GM23338 (cell line): ENCODE measurements at regions not wholly inside any gene's neighbourhood (a gene's known extent, or its start where the extent isn't known, plus 50 kb on each side); places are given as distances from the start of the nearest gene placed in this dataset.

Source experiments
- ATAC-seq: fragments of 200-7000 bp; cut with Tn5 transposase; 3 replicates; pipeline ENCODE4 v1.9.1; 2020
- DNase-seq: peaks from one replicate; pipeline ENCODE4 v3.0.0-alpha.2; 2015; ENCODE audit warnings: low spot score
- H2AFZ ChIP-seq: fragments of 200-600 bp; sonication (generic); 2 replicates; pipeline ENCODE4 v1.8.0; 2016; ENCODE audit warnings: antibody characterized with exemption, mild to moderate bottlenecking, moderate library complexity
- H3F3A ChIP-seq: fragments of 200-600 bp; sonication (generic); replicated peaks from 2 replicates; pipeline ENCODE4 v1.8.0; 2017; ENCODE audit warnings: antibody characterized with exemption, mixed run types, low read depth
- H3K27ac ChIP-seq: fragments of 200-600 bp; sonication (generic); 2 replicates; pipeline ENCODE4 v1.6.1; 2016; ENCODE audit warnings: low read depth
- H3K27me3 ChIP-seq: fragments of 200-600 bp; sonication (generic); 2 replicates; pipeline ENCODE4 v1.8.0; 2016; ENCODE audit warnings: mild to moderate bottlenecking, mixed run types, moderate library complexity; ENCODE audit not compliant: insufficient read depth
- H3K36me3 ChIP-seq: fragments of 200-600 bp; sonication (generic); 2 replicates; pipeline ENCODE4 v1.8.0; 2016; ENCODE audit warnings: mild to moderate bottlenecking; ENCODE audit not compliant: insufficient read depth
- H3K4me1 ChIP-seq: fragments of 200-600 bp; sonication (generic); 2 replicates; pipeline ENCODE4 v1.8.0; 2016; ENCODE audit warnings: mild to moderate bottlenecking, moderate library complexity; ENCODE audit not compliant: insufficient read depth
- H3K4me2 ChIP-seq: fragments of 200-600 bp; sonication (generic); 2 replicates; pipeline ENCODE4 v1.7.1; 2017; ENCODE audit warnings: mixed run types
- H3K4me3 ChIP-seq: fragments of 200-600 bp; sonication (generic); 2 replicates; pipeline ENCODE4 v1.6.1; 2016; ENCODE audit warnings: mixed run types
- H3K79me2 ChIP-seq: fragments of 200-600 bp; sonication (generic); replicated peaks from 2 replicates; pipeline ENCODE4 v1.8.0; 2017; ENCODE audit warnings: mild to moderate bottlenecking; ENCODE audit not compliant: insufficient read depth
- H3K9me2 ChIP-seq: fragments of 200-600 bp; sonication (generic); 2 replicates; pipeline ENCODE4 v1.8.0; 2017; ENCODE audit not compliant: insufficient read depth
- H4K20me1 ChIP-seq: fragments of 200-600 bp; sonication (generic); replicated peaks from 2 replicates; pipeline ENCODE4 v1.8.0; 2017; ENCODE audit warnings: mild to moderate bottlenecking; ENCODE audit not compliant: insufficient read depth
- H3K27ac Mint-ChIP-seq: 2 replicates; pipeline ENCODE4 v1.8.0; 2020; ENCODE audit warnings: inconsistent platforms, mild to moderate bottlenecking, moderate library complexity, mixed read lengths
- H3K27me3 Mint-ChIP-seq: 3 replicates; pipeline ENCODE4 v1.8.0; 2022; ENCODE audit warnings: low read depth, mild to moderate bottlenecking, moderate library complexity, mixed read lengths, inconsistent platforms; ENCODE audit not compliant: insufficient read depth, poor library complexity
- H3K36me3 Mint-ChIP-seq: 3 replicates; pipeline ENCODE4 v1.8.0; 2021; ENCODE audit warnings: low read depth, mild to moderate bottlenecking, inconsistent platforms, moderate library complexity, mixed read lengths
- H3K4me1 Mint-ChIP-seq: 3 replicates; pipeline ENCODE4 v1.8.0; 2020; ENCODE audit warnings: mild to moderate bottlenecking, inconsistent platforms, mixed read lengths
- H3K4me3 Mint-ChIP-seq: 3 replicates; pipeline ENCODE4 v1.8.0; 2021; ENCODE audit warnings: moderate library complexity, mild to moderate bottlenecking, inconsistent platforms, mixed read lengths
- H3K9me3 Mint-ChIP-seq: 3 replicates; pipeline ENCODE4 v1.8.0; 2020; ENCODE audit warnings: moderate library complexity, mild to moderate bottlenecking, inconsistent platforms, mixed read lengths
- CREB1 ChIP-seq: fragments of 250-450 bp; sonication (Bioruptor Pico); IDR thresholded peaks from 2 replicates; pipeline ENCODE4 v1.5.0; 2020; ENCODE audit warnings: low read depth, mild to moderate bottlenecking, moderate library complexity
- EZH2 ChIP-seq: fragments of 200-600 bp; sonication (generic); IDR thresholded peaks from one replicate; pipeline ENCODE4 v1.8.0; 2017; ENCODE audit warnings: antibody characterized with exemption, mild to moderate bottlenecking, low read depth; ENCODE audit not compliant: unreplicated experiment
- JUNB ChIP-seq: IDR thresholded peaks from one replicate; pipeline ENCODE4 v1.6.1; 2016; ENCODE audit warnings: antibody characterized with exemption; ENCODE audit not compliant: unreplicated experiment
- ZNF331 ChIP-seq: fragments of 250-450 bp; sonication (Bioruptor Pico); IDR thresholded peaks from 2 replicates; pipeline ENCODE4 v1.5.0; 2020; ENCODE audit warnings: low read depth, mild to moderate bottlenecking, moderate library complexity
- TF ChIP-seq, protein P1 (sequence below): IDR thresholded peaks from 2 replicates; pipeline ENCODE4 v1.6.1; 2016; ENCODE audit warnings: antibody characterized with exemption
- TF ChIP-seq, protein P2 (sequence below): fragments of 250-450 bp; sonication (Bioruptor Pico); IDR thresholded peaks from 2 replicates; pipeline ENCODE4 v1.5.0; 2020; ENCODE audit warnings: mild to moderate bottlenecking, moderate library complexity
- TF ChIP-seq, protein P3 (sequence below): IDR thresholded peaks from one replicate; pipeline ENCODE4 v1.6.1; 2018; ENCODE audit warnings: antibody characterized with exemption; ENCODE audit not compliant: unreplicated experiment

DNA sequence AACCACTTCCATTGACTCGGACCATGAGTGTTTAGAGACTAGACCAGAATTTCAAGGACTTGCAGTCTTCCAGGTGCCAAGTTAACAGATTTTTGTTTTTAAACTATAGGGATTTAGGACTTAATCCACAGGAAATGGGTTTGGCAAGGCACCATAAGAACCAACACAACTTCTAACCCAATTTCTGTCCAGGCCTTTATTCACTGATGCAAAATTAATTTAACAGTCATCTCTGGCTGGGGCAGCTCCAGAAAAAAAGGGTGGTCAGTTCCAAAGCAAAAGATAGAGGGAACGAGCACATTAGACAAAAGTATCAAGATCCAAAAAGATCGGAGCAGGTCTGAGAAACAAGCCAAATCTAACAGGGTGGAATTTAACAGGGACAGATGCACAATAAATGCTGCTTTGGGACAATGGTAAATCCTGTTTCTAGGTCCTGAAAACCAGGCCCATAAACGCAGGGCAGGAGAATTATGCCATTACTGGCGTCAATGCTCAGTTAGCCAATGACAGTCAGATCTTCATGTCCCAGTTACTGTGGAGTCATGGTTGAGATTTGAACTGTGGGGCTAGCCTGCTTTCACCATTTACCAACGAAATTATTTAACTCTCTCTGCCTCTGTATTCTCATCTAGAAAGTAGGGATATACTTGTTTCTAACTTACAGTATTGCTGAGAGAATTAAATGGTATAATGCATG is 590.8 kb upstream of the BRINP1 start (continued):
- TF ChIP-seq, protein P1, sequence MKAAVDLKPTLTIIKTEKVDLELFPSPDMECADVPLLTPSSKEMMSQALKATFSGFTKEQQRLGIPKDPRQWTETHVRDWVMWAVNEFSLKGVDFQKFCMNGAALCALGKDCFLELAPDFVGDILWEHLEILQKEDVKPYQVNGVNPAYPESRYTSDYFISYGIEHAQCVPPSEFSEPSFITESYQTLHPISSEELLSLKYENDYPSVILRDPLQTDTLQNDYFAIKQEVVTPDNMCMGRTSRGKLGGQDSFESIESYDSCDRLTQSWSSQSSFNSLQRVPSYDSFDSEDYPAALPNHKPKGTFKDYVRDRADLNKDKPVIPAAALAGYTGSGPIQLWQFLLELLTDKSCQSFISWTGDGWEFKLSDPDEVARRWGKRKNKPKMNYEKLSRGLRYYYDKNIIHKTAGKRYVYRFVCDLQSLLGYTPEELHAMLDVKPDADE, result no peak
- TF ChIP-seq JUNB, result no peak
- TF ChIP-seq EZH2, result no peak
- TF ChIP-seq, protein P2, sequence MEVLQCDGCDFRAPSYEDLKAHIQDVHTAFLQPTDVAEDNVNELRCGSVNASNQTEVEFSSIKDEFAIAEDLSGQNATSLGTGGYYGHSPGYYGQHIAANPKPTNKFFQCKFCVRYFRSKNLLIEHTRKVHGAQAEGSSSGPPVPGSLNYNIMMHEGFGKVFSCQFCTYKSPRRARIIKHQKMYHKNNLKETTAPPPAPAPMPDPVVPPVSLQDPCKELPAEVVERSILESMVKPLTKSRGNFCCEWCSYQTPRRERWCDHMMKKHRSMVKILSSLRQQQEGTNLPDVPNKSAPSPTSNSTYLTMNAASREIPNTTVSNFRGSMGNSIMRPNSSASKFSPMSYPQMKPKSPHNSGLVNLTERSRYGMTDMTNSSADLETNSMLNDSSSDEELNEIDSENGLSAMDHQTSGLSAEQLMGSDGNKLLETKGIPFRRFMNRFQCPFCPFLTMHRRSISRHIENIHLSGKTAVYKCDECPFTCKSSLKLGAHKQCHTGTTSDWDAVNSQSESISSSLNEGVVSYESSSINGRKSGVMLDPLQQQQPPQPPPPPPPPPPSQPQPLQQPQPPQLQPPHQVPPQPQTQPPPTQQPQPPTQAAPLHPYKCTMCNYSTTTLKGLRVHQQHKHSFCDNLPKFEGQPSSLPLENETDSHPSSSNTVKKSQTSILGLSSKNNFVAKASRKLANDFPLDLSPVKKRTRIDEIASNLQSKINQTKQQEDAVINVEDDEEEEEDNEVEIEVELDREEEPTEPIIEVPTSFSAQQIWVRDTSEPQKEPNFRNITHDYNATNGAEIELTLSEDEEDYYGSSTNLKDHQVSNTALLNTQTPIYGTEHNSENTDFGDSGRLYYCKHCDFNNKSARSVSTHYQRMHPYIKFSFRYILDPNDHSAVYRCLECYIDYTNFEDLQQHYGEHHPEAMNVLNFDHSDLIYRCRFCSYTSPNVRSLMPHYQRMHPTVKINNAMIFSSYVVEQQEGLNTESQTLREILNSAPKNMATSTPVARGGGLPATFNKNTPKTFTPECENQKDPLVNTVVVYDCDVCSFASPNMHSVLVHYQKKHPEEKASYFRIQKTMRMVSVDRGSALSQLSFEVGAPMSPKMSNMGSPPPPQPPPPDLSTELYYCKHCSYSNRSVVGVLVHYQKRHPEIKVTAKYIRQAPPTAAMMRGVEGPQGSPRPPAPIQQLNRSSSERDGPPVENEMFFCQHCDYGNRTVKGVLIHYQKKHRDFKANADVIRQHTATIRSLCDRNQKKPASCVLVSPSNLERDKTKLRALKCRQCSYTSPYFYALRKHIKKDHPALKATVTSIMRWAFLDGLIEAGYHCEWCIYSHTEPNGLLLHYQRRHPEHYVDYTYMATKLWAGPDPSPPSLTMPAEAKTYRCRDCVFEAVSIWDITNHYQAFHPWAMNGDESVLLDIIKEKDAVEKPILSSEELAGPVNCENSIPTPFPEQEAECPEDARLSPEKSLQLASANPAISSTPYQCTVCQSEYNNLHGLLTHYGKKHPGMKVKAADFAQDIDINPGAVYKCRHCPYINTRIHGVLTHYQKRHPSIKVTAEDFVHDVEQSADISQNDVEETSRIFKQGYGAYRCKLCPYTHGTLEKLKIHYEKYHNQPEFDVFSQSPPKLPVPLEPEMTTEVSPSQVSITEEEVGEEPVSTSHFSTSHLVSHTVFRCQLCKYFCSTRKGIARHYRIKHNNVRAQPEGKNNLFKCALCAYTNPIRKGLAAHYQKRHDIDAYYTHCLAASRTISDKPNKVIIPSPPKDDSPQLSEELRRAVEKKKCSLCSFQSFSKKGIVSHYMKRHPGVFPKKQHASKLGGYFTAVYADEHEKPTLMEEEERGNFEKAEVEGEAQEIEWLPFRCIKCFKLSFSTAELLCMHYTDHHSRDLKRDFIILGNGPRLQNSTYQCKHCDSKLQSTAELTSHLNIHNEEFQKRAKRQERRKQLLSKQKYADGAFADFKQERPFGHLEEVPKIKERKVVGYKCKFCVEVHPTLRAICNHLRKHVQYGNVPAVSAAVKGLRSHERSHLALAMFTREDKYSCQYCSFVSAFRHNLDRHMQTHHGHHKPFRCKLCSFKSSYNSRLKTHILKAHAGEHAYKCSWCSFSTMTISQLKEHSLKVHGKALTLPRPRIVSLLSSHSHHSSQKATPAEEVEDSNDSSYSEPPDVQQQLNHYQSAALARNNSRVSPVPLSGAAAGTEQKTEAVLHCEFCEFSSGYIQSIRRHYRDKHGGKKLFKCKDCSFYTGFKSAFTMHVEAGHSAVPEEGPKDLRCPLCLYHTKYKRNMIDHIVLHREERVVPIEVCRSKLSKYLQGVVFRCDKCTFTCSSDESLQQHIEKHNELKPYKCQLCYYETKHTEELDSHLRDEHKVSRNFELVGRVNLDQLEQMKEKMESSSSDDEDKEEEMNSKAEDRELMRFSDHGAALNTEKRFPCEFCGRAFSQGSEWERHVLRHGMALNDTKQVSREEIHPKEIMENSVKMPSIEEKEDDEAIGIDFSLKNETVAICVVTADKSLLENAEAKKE (CRISPR knock-in tag), result no peak

DNA sequence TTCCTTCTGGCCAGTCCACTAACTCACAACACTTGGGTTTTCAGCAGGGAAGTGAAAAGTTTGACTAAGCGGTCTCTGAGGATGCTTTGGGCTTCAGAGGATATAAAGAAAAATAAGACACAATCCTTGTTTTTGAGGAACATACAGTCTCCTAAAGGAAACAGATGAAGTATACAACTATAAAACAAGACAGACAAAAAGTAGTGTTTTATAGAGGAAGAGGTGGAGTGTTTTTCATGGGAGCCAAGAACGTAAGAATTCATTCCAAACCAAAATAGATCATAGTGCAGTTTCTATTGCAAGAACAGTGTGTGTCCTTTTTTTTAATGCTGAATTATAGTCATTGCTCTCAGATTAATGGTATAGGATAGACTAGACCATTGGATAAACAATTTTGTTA is 586.9 kb upstream of the BRINP1 start:
- no peak overlapping the region for H3K4me2 ChIP-seq
- H3K4me3 Mint-ChIP-seq, result no peak overlapping the region
- no peaks in the 10 kb centered on the region for H3K27me3 ChIP-seq
- TF ChIP-seq, protein P3, sequence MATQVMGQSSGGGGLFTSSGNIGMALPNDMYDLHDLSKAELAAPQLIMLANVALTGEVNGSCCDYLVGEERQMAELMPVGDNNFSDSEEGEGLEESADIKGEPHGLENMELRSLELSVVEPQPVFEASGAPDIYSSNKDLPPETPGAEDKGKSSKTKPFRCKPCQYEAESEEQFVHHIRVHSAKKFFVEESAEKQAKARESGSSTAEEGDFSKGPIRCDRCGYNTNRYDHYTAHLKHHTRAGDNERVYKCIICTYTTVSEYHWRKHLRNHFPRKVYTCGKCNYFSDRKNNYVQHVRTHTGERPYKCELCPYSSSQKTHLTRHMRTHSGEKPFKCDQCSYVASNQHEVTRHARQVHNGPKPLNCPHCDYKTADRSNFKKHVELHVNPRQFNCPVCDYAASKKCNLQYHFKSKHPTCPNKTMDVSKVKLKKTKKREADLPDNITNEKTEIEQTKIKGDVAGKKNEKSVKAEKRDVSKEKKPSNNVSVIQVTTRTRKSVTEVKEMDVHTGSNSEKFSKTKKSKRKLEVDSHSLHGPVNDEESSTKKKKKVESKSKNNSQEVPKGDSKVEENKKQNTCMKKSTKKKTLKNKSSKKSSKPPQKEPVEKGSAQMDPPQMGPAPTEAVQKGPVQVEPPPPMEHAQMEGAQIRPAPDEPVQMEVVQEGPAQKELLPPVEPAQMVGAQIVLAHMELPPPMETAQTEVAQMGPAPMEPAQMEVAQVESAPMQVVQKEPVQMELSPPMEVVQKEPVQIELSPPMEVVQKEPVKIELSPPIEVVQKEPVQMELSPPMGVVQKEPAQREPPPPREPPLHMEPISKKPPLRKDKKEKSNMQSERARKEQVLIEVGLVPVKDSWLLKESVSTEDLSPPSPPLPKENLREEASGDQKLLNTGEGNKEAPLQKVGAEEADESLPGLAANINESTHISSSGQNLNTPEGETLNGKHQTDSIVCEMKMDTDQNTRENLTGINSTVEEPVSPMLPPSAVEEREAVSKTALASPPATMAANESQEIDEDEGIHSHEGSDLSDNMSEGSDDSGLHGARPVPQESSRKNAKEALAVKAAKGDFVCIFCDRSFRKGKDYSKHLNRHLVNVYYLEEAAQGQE, result no peak
- TF ChIP-seq ZNF331 (CRISPR knock-in tag) (no peak), CREB1 (no peak)

More for the DNA sequence above, 586.9 kb upstream of the BRINP1 start:
- no peaks in the 10 kb centered on the region for H3K9me3 Mint-ChIP-seq
- H3K27me3 Mint-ChIP-seq, result no peaks in the 10 kb centered on the region
- Histone ChIP-seq H3K9me2 (no peaks in the 10 kb centered on the region), H3K27ac (no peak overlapping the region), H3K79me2 (no peaks in the 10 kb centered on the region), H3K4me3 (no peak overlapping the region), H3K36me3 (no peaks in the 10 kb centered on the region; the same call in 1 of the 2 replicates), H4K20me1 (no peaks in the 10 kb centered on the region), H2AFZ (no peak overlapping the region), H3F3A (no peaks in the 10 kb centered on the region), H3K4me1 (peaks cover 2% of the 10 kb centered on the region; the same call in 1 of the 2 replicates)
- H3K36me3 Mint-ChIP-seq, result no peaks in the 10 kb centered on the region
- DNase-seq, result no peak
- no peak for ATAC-seq
- peaks cover 5% of the 10 kb centered on the region; the same call in 1 of the 3 replicates for H3K4me1 Mint-ChIP-seq
- no peak overlapping the region for H3K27ac Mint-ChIP-seq
